ENCODE measurements at regions not wholly inside any gene's neighbourhood (a gene's known extent, or its start where the extent isn't known, plus 50 kb on each side); places are given as distances from the start of the nearest gene placed in this dataset.

GRCh38 chr12:19065871-19066270 lies 63.7 kb upstream of the PLEKHA5 start:
- 58% methylated on average over 1 of the region's 1 CpG; no CpG with 5 or more reads in 1 of the 2 experiments for WGBS, 2 experiments (ENCODE audit: extremely low coverage in 1 of 2, insufficient coverage in 1 of 2, insufficient read length in 1 of 2, insufficient replicate concordance in 2 of 2, low coverage in 1 of 2, low lambda C conversion rate in 2 of 2, missing lambda C conversion rate in 1 of 2)
- no peaks in the 10 kb centered on the region for H3K36me3 ChIP-seq (ENCODE audit: control insufficient read depth in 2 of 4, insufficient read depth in 4 of 4, low read length in 3 of 4)
- H3K14ac ChIP-seq (ENCODE audit: insufficient read length) = no peak overlapping the region
- no peak overlapping the region for H4K91ac ChIP-seq (replicated peaks; ENCODE audit: insufficient read length, low read length)
- no peaks in the 10 kb centered on the region for H3K79me2 ChIP-seq (ENCODE audit: control insufficient read depth in 1 of 2, insufficient read depth in 2 of 2, low read length in 2 of 2)
- H3K9ac ChIP-seq (replicated peaks in 1 of 4; ENCODE audit: extremely low read depth in 1 of 4, low read depth in 3 of 4, low read length in 3 of 4) = no peak overlapping the region
- H2BK12ac ChIP-seq (ENCODE audit: low read depth, low read length) = no peak overlapping the region
- H3K4me2 ChIP-seq (ENCODE audit: insufficient read depth in 1 of 2, low read depth in 2 of 2, low read length in 2 of 2) = no peak overlapping the region
- no peak overlapping the region for H3K27ac ChIP-seq (ENCODE audit: low read depth, low read length)
- no peak overlapping the region for H3K18ac ChIP-seq (ENCODE audit: extremely low read depth, low read length)
- TF ChIP-seq SUZ12 (IDR thresholded peaks at IDR 0.05; ENCODE audit: low read length) = no peak
- no peak for TF ChIP-seq KDM5A (IDR thresholded peaks at IDR 0.05; ENCODE audit: low read length)
- TF ChIP-seq SRF (IDR thresholded peaks at IDR 0.05; ENCODE audit: low read depth, low read length) = no peak
- TF ChIP-seq RAD21 (IDR thresholded peaks at IDR 0.05 in 1 of 2, conservative IDR thresholded peaks at IDR 0.05 in 1 of 2; ENCODE audit: low read depth in 2 of 2, low read length in 2 of 2) = no peak
- no peak for TF ChIP-seq NANOG (IDR thresholded peaks at IDR 0.05; ENCODE audit: insufficient read depth, low read depth, low read length, poor library complexity, severe bottlenecking)
- TF ChIP-seq POU5F1 (IDR thresholded peaks at IDR 0.05; ENCODE audit: low read depth, low read length) = no peak
- no peak for TF ChIP-seq JUND (IDR thresholded peaks at IDR 0.05; ENCODE audit: low read length)
- TF ChIP-seq TEAD4 (IDR thresholded peaks at IDR 0.05; ENCODE audit: low read depth, low read length) = no peak
- TF ChIP-seq TBP (IDR thresholded peaks at IDR 0.05; ENCODE audit: low read depth, low read length) = no peak
- TF ChIP-seq TCF12 (IDR thresholded peaks at IDR 0.05; ENCODE audit: low read depth, low read length) = no peak
- no peak for TF ChIP-seq SP1 (IDR thresholded peaks at IDR 0.05; ENCODE audit: low read depth, low read length)
- no peak for TF ChIP-seq RXRA (IDR thresholded peaks at IDR 0.05; ENCODE audit: insufficient read depth, low read depth, low read length)
- ChIA-PET CTCF (ENCODE audit: partially characterized antibody) (interaction anchor here (0.8 kb wide), 1 partner anchor 121 kb away, joined by 3 read pairs; no protein-coding TSS in a partner anchor), POLR2A (ENCODE audit: partially characterized antibody) (interaction anchor here (1.1 kb wide), 1 partner anchor 38 kb away, joined by 3 read pairs; no protein-coding TSS in a partner anchor)
- no peak overlapping the region for H3K56ac ChIP-seq (replicated peaks; ENCODE audit: insufficient read length, low read depth, low read length)
- no peaks in the 10 kb centered on the region for H3K27me3 ChIP-seq (replicated peaks in 1 of 4; ENCODE audit: control insufficient read depth in 3 of 4, extremely low read depth in 1 of 4, insufficient read depth in 3 of 4, low read length in 3 of 4)
- no peak overlapping the region for H2AK5ac ChIP-seq (ENCODE audit: low read depth, low read length)
- H3K4ac ChIP-seq (replicated peaks; ENCODE audit: insufficient read length, low read depth, low read length) = no peak overlapping the region
- DNase-seq (ENCODE audit: low read depth in 1 of 2, low spot score in 2 of 2) = no peak
- no peak overlapping the region for H3K23ac ChIP-seq (ENCODE audit: insufficient read length)
- no peak overlapping the region for H3K4me3 ChIP-seq (ENCODE audit: extremely low read depth in 1 of 4, insufficient read depth in 2 of 4, low read depth in 3 of 4, low read length in 4 of 4)
- no peak overlapping the region for H2BK15ac ChIP-seq (ENCODE audit: low read length)
- peaks cover 0 to 9% (median 0%) of the 10 kb centered on the region in 4 experiments; a peak in 1 of 7 replicates for H3K4me1 ChIP-seq (replicated peaks in 1 of 4; ENCODE audit: control insufficient read depth in 3 of 4, insufficient read depth in 4 of 4, low read length in 3 of 4)
- H2AFZ ChIP-seq (ENCODE audit: low read length) = no peak overlapping the region
- H3K79me1 ChIP-seq (ENCODE audit: low read depth, low read length) = no peaks in the 10 kb centered on the region
- no peak overlapping the region for H2BK20ac ChIP-seq (ENCODE audit: low read length)
- H4K5ac ChIP-seq (ENCODE audit: insufficient read length, low read depth, low read length) = no peak overlapping the region
- no peaks in the 10 kb centered on the region for H3K23me2 ChIP-seq (ENCODE audit: low read depth, low read length)
- no peaks in the 10 kb centered on the region for H3K9me3 ChIP-seq (ENCODE audit: insufficient read depth in 2 of 2, low read depth in 1 of 2, low read length in 1 of 2)
- no peak overlapping the region for H2BK120ac ChIP-seq (replicated peaks; ENCODE audit: low read depth, low read length)
- no peak overlapping the region for H2BK5ac ChIP-seq (ENCODE audit: low read depth, low read length)
- no peaks in the 10 kb centered on the region for H4K20me1 ChIP-seq (replicated peaks in 1 of 2; ENCODE audit: control insufficient read depth in 1 of 2, insufficient read depth in 2 of 2, low read length in 2 of 2)
- H4K8ac ChIP-seq (ENCODE audit: extremely low read depth, insufficient read depth, low read length) = no peak overlapping the region
- FAIRE-seq = no peak

Measured in H1 (cell line).